Esophagus muscularis mucosa (tissue), 4 donors: ENCODE measurements at regions not wholly inside any gene's neighbourhood (a gene's known extent, or its start where the extent isn't known, plus 50 kb on each side); places are given as distances from the start of the nearest gene placed in this dataset.

Experiments
- EP300 ChIP-seq: sonication (generic); formaldehyde crosslinking; IDR thresholded peaks from one replicate; pipeline ENCODE4 v1.6.1; 2017; ENCODE audit warnings: antibody characterized with exemption
- POLR2A ChIP-seq: fragments of 450-650 bp; IDR thresholded peaks from one replicate; pipeline ENCODE4 v1.6.1; 2017; ENCODE audit warnings: antibody characterized with exemption, moderate library complexity, mild to moderate bottlenecking, low read depth
- POLR2AphosphoS5 ChIP-seq, 2 donors: sonication (generic); formaldehyde crosslinking; IDR thresholded peaks; one replicate each; pipeline ENCODE4 v1.6.1; 2017; ENCODE audit warnings: antibody characterized with exemption in 2 of 2
- TF ChIP-seq, protein P1 (sequence below), 3 experiments: fragments of 200-600 bp in 2 of 3; fragments of 450-650 bp in 1 of 3; sonication (generic) in 2 of 3; IDR thresholded peaks; one replicate each; pipeline ENCODE4 v1.5.1; 2017 to 2019; ENCODE audit warnings: antibody characterized with exemption in 3 of 3, mild to moderate bottlenecking in 2 of 3, moderate library complexity in 1 of 3

DNA sequence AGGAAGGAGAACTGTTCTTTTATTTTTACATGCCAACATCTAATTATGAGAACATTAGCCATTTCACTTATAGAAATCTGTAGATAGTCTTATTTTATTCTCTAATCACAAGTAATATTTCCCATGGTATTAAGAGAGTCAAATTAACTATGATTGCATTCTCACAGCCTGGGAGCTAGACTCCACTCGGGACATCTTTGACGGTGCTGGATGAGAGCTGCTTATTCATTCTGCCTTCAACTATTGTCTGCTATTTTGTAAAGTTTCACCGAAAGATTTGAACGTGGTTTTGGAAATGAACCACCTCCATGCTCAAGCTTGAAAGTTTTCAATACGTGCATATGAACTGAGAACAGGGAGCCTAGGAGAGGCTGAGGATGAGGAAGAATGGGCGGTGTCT lies 264.3 kb upstream of the KLF6 start:
- TF ChIP-seq, protein P1, sequence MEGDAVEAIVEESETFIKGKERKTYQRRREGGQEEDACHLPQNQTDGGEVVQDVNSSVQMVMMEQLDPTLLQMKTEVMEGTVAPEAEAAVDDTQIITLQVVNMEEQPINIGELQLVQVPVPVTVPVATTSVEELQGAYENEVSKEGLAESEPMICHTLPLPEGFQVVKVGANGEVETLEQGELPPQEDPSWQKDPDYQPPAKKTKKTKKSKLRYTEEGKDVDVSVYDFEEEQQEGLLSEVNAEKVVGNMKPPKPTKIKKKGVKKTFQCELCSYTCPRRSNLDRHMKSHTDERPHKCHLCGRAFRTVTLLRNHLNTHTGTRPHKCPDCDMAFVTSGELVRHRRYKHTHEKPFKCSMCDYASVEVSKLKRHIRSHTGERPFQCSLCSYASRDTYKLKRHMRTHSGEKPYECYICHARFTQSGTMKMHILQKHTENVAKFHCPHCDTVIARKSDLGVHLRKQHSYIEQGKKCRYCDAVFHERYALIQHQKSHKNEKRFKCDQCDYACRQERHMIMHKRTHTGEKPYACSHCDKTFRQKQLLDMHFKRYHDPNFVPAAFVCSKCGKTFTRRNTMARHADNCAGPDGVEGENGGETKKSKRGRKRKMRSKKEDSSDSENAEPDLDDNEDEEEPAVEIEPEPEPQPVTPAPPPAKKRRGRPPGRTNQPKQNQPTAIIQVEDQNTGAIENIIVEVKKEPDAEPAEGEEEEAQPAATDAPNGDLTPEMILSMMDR (IDR thresholded peaks at IDR 0.05) = no peak
- TF ChIP-seq POLR2A (no peak), POLR2AphosphoS5 (IDR thresholded peaks at IDR 0.05) (no peak), EP300 (no peak)
